ENCODE measurements at regions not wholly inside any gene's neighbourhood (a gene's known extent, or its start where the extent isn't known, plus 50 kb on each side); places are given as distances from the start of the nearest gene placed in this dataset.

DNA sequence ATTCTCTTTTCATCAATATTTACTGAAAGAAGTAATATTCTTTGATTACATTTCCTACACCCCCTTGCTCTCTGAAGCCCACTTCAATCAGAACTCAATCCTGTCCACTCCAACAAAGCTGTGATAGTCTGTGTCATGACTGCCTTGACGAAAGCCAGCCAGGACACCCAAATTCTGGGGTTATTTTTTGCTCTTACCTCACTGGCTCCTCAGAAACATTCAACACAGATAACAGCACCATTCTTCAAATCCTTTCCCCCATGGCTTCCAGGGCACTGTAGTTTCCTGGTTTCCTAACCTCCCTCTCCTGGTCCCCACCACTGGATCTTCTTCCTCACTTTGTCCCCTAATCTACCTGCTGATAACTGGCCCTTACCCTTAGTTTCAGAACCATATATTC, 106.1 kb upstream of the FER start:
- H3K9ac ChIP-seq (ENCODE audit: low read depth, low read length): no peak overlapping the region
- no peaks in the 10 kb centered on the region for H3K9me3 ChIP-seq (ENCODE audit: control insufficient read depth, insufficient read depth, low read length)

DNA sequence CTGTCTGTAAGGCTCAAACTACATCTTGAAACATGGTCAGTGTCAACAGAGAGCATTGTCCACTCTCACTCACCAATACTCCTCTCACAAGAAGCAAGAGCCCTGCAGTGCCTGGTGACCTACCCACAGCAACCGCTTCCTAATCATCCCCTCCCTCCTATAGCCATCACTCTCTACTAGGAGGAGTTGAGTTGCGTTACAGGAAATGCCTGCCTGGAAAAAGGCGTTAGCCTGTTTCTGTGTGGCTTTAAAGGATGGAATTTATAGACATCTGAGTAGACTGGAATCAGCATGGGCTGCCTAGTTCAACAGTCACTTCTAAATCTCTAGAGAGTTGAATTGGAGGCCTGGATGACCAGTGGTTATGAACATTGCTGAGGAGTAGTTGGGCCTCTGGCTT, 108.3 kb upstream of the FER start:
- Histone ChIP-seq H3K4me3 (ENCODE audit: low read depth, low read length) (no peak overlapping the region), H3K9ac (ENCODE audit: low read depth, low read length) (no peak overlapping the region), H3K9me3 (ENCODE audit: control insufficient read depth, insufficient read depth, low read length) (no peaks in the 10 kb centered on the region), H3K36me3 (ENCODE audit: control insufficient read depth, insufficient read depth, low read length) (no peaks in the 10 kb centered on the region), H3K4me1 (ENCODE audit: control insufficient read depth, insufficient read depth, low read length) (peaks cover 13% of the 10 kb centered on the region), H3K27me3 (ENCODE audit: control insufficient read depth, insufficient read depth, low read length) (no peaks in the 10 kb centered on the region)

More for the DNA sequence above, 106.1 kb upstream of the FER start:
- H3K36me3 ChIP-seq (ENCODE audit: control insufficient read depth, insufficient read depth, low read length): no peaks in the 10 kb centered on the region
- H3K4me3 ChIP-seq (ENCODE audit: low read depth, low read length): no peak overlapping the region
- no peaks in the 10 kb centered on the region for H3K27me3 ChIP-seq (ENCODE audit: control insufficient read depth, insufficient read depth, low read length)
- peaks cover 11% of the 10 kb centered on the region for H3K4me1 ChIP-seq (ENCODE audit: control insufficient read depth, insufficient read depth, low read length)

DNA sequence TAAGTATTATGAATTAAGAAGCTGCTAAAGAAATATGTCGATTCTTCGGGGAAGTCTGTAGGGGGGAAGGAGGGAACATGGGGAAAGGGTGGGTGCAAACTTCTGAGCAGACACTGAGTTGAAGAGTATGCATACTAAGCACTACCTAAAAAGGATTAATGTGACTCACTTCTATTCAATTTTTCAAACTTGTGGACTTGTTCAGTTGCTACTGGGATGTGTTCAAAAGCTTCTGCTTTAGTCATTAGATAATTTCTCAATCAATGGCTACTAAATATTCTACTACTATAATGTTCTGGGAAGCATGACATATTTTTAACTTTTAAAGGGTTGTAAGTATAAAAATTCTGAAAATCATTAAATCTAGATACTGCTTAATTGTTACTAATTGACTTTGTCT, 109.7 kb upstream of the FER start:
- H3K36me3 ChIP-seq (ENCODE audit: control insufficient read depth, insufficient read depth, low read length): no peaks in the 10 kb centered on the region
- peaks cover 13% of the 10 kb centered on the region for H3K4me1 ChIP-seq (ENCODE audit: control insufficient read depth, insufficient read depth, low read length)
- H3K4me3 ChIP-seq (ENCODE audit: low read depth, low read length): no peak overlapping the region
- H3K9ac ChIP-seq (ENCODE audit: low read depth, low read length): no peak overlapping the region
- no peaks in the 10 kb centered on the region for H3K9me3 ChIP-seq (ENCODE audit: control insufficient read depth, insufficient read depth, low read length)
- H3K27me3 ChIP-seq (ENCODE audit: control insufficient read depth, insufficient read depth, low read length): no peaks in the 10 kb centered on the region

DNA sequence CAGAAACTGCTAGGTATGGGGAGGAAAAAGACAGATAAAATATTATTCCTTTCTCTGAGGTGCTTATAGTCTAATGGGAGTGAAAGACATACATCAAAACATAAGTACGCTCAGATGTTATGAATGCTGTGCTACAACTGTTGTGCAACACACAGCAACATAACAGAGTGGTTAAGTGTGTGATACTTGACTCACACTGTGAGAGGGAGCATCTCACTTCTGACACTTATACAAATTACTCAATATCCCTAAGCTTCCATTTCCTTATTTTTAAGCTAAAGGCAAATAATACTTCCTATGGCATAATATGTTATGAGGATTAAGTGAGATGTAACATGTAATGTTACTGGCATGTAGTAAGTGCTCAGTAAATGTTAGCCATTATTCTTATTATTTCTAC, 110.6 kb upstream of the FER start:
- Histone ChIP-seq H3K36me3 (ENCODE audit: control insufficient read depth, insufficient read depth, low read length) (no peaks in the 10 kb centered on the region), H3K4me1 (ENCODE audit: control insufficient read depth, insufficient read depth, low read length) (peaks cover 13% of the 10 kb centered on the region), H3K9ac (ENCODE audit: low read depth, low read length) (no peak overlapping the region), H3K27me3 (ENCODE audit: control insufficient read depth, insufficient read depth, low read length) (no peaks in the 10 kb centered on the region), H3K9me3 (ENCODE audit: control insufficient read depth, insufficient read depth, low read length) (no peaks in the 10 kb centered on the region), H3K4me3 (ENCODE audit: low read depth, low read length) (no peak overlapping the region)

DNA sequence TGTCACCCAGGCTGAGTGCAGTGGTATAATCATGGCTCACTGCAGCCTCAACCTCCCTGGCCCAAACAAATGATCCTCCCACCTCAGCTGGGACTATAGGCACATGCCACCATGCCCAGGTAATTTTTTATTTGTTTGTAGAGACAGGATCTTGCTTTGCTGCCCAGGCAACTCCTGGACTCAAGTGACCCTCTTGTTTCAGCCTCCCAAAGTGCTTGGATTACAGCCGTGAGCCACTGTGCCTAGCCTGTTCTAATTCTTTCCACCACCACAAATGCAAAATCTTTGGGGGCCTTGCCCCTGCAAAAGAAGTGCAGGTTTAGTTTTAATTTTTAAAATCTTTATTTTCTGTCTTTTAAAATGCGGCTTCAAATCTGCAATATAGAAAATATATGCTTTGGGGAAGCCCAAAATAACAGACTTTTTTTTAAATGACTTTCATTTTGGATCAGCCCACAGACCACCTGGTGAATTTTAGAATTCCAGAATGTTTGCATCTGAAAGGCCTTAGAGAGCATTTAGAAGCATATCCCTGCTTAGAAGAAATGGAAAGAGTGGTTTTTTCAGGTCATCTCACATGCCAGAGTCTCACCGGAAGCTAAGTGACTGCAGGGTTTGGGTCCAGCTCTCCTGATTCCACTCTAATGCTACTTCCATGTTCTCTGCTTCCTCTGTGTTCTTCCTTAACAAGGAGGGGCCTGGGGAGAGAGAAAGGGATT, 111.4 kb upstream of the FER start:
- no peaks in the 10 kb centered on the region for H3K36me3 ChIP-seq (ENCODE audit: control insufficient read depth, insufficient read depth, low read length)
- no peak overlapping the region for H3K4me3 ChIP-seq (ENCODE audit: low read depth, low read length)
- no peaks in the 10 kb centered on the region for H3K27me3 ChIP-seq (ENCODE audit: control insufficient read depth, insufficient read depth, low read length)
- no peaks in the 10 kb centered on the region for H3K9me3 ChIP-seq (ENCODE audit: control insufficient read depth, insufficient read depth, low read length)
- peaks cover 8% of the 10 kb centered on the region for H3K4me1 ChIP-seq (ENCODE audit: control insufficient read depth, insufficient read depth, low read length)
- H3K9ac ChIP-seq (ENCODE audit: low read depth, low read length): no peak overlapping the region

DNA sequence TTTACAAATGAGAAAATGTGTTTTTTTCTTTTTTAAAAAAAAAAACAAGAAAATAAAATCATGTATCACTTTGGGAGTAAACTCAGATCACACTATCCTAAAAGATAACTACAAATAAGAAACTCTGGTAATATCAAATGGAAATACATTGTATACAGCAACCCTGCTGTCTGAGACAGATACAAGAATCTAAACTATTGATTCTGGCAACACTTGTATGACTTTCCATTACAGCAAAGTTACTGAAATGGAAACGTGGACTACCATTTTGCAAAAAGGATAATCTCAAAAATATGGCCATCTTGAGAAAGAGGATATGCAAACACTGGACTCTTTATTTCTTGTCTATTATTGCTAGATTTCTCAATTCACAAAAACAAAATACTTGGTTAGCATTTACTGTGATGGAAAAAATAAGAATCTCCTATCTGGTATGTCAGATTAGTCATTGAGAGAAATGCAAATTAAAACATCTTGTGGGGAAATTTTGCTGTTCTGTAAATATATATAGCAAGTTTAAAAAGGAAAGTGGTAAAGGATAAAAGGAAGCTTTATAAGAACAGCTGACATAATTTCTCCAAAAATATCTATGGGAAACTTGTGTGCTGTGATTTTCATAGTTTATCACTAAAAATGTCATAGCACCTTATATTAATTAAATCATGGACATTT, 112.9 kb upstream of the FER start:
- Histone ChIP-seq H3K9me3 (ENCODE audit: control insufficient read depth, insufficient read depth, low read length) (no peaks in the 10 kb centered on the region), H3K36me3 (ENCODE audit: control insufficient read depth, insufficient read depth, low read length) (no peaks in the 10 kb centered on the region), H3K27me3 (ENCODE audit: control insufficient read depth, insufficient read depth, low read length) (no peaks in the 10 kb centered on the region), H3K9ac (ENCODE audit: low read depth, low read length) (no peak overlapping the region), H3K4me1 (ENCODE audit: control insufficient read depth, insufficient read depth, low read length) (peaks cover 8% of the 10 kb centered on the region), H3K4me3 (ENCODE audit: low read depth, low read length) (no peak overlapping the region)

DNA sequence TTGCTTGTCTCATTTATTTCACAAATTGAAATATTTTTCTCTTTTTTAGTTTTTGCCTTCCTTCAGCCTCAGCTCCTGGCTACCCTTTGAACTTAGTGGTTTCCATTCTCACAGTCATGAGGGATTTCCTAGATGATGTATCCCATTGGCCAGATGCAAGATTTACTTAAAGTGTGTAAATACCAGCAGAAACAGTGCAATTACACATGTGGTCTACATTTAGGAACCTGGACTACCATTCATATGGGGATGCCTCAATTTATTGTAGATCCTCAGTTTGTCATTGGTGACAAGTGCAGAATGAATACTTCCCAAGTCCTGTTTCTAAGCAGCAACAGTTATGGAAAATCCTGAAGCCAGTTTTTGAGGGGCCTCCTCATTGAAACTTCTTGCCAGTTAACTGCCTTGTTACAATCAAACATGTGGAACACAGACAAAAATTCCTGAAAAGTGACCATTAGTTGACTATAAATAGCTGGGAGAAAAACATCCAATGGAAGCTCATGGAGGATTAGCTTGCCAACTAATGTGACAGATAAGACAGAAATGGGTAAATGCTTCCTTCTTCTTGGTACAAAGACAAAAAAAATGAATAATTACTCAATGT, 113.6 kb upstream of the FER start:
- Histone ChIP-seq H3K27me3 (ENCODE audit: control insufficient read depth, insufficient read depth, low read length) (no peaks in the 10 kb centered on the region), H3K4me3 (ENCODE audit: low read depth, low read length) (no peak overlapping the region), H3K9ac (ENCODE audit: low read depth, low read length) (no peak overlapping the region), H3K9me3 (ENCODE audit: control insufficient read depth, insufficient read depth, low read length) (no peaks in the 10 kb centered on the region), H3K4me1 (ENCODE audit: control insufficient read depth, insufficient read depth, low read length) (peaks cover 8% of the 10 kb centered on the region), H3K36me3 (ENCODE audit: control insufficient read depth, insufficient read depth, low read length) (no peaks in the 10 kb centered on the region)

DNA sequence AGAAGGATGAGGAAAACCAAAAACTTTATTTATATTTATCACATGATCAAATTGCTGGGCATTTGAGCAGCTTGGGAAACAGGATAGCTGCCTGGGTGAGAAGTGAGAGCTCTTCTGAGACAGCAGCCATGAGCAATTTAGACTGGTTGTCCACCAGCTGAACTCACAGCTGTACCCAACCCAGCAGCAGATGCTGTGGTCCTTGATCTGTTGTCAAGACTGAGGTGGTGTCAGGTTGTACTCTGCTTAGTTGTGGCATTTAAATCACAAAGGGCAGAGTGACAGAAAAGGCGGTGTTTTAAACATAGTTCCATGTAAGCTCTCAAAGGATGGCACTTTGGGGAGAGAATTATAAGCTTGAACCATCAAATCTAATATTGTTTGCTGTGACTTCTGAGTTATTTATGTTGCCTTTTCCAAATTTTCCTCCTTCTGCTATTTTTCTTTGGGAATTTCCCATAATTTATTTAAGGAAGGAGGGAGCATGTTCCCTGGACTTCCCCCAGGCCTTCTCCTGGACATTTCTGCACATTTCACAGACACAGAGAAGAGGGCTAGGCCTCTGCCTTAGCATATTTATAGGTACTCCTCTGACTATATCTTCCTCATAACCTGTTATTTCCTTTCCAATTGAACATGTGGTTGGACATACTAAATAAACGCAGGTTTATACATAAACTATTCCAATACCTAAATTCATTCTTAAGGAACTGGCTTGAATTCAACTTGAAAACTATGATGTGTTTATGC, 117.7 kb upstream of the FER start:
- H3K27me3 ChIP-seq (ENCODE audit: control insufficient read depth, insufficient read depth, low read length): no peaks in the 10 kb centered on the region
- H3K36me3 ChIP-seq (ENCODE audit: control insufficient read depth, insufficient read depth, low read length): no peaks in the 10 kb centered on the region
- no peaks in the 10 kb centered on the region for H3K9me3 ChIP-seq (ENCODE audit: control insufficient read depth, insufficient read depth, low read length)
- H3K4me1 ChIP-seq (ENCODE audit: control insufficient read depth, insufficient read depth, low read length): no peaks in the 10 kb centered on the region
- H3K9ac ChIP-seq (ENCODE audit: low read depth, low read length): no peak overlapping the region
- no peak overlapping the region for H3K4me3 ChIP-seq (ENCODE audit: low read depth, low read length)

DNA sequence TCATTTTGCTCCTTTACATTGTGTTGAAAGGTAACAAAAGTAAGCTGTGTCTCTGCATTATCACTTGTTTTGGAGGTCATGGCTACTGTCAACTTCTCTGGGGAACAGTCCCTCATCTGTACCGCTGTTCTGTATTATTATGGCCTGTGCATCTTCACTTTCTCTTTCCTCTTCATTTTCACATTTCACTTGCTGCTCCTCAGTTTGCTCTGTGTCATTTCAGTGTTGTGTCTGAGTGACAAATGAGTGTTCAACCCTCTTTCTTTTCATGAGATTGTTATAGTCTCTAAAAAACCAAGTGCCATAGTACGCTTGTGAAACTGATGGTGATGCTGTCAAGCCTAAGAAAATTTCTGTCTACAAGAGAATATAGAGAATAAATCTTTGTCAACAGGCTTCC, 122.0 kb upstream of the FER start:
- no peaks in the 10 kb centered on the region for H3K36me3 ChIP-seq (ENCODE audit: control insufficient read depth, insufficient read depth, low read length)
- H3K9me3 ChIP-seq (ENCODE audit: control insufficient read depth, insufficient read depth, low read length): no peaks in the 10 kb centered on the region
- no peaks in the 10 kb centered on the region for H3K4me1 ChIP-seq (ENCODE audit: control insufficient read depth, insufficient read depth, low read length)
- no peak overlapping the region for H3K9ac ChIP-seq (ENCODE audit: low read depth, low read length)
- H3K4me3 ChIP-seq (ENCODE audit: low read depth, low read length): no peak overlapping the region
- H3K27me3 ChIP-seq (ENCODE audit: control insufficient read depth, insufficient read depth, low read length): no peaks in the 10 kb centered on the region

DNA sequence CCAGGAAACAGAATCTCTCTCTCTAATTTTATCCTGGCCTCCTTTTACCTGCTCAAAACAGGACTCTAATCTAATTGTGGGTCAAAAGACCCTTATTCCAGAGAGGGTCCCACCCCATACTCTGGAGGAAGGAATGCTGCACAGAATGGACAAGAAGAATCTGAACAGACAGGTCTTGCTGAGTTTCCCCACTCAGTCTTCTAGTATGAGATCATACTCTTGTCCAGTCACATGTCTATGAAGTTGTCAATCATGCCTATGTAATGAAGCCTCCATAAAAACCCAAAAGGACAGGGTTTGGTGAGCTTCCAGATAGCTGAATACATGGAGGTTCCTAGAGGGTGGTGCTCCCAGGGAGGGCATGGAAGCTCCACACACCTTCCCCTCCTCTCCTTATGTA, 123.9 kb upstream of the FER start:
- Histone ChIP-seq H3K27me3 (ENCODE audit: control insufficient read depth, insufficient read depth, low read length) (no peaks in the 10 kb centered on the region), H3K4me3 (ENCODE audit: low read depth, low read length) (no peak overlapping the region), H3K9me3 (ENCODE audit: control insufficient read depth, insufficient read depth, low read length) (no peaks in the 10 kb centered on the region), H3K4me1 (ENCODE audit: control insufficient read depth, insufficient read depth, low read length) (no peaks in the 10 kb centered on the region), H3K36me3 (ENCODE audit: control insufficient read depth, insufficient read depth, low read length) (no peaks in the 10 kb centered on the region), H3K9ac (ENCODE audit: low read depth, low read length) (no peak overlapping the region)

DNA sequence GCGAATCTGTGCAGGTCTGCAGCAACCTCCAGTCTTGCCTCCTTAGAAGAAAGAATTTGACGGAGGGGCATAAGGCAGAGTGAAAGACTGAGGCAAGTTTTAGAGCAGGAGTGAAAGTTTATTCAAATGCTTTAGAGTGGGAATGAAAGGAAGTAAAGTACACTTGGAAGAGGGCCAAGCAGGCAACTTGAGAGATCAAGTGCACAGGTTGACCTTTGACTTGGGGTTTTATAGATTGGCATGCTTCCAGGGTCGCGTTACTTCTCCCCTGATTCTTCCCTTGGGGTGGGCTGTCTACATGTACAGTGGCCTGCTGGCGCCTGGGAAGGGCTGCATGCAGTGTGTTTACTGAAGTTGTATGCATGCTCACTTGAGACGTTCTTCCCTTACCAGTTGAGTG, 127.2 kb upstream of the FER start:
- Histone ChIP-seq H3K9ac (ENCODE audit: low read depth, low read length) (no peak overlapping the region), H3K9me3 (ENCODE audit: control insufficient read depth, insufficient read depth, low read length) (no peaks in the 10 kb centered on the region), H3K4me3 (ENCODE audit: low read depth, low read length) (no peak overlapping the region), H3K27me3 (ENCODE audit: control insufficient read depth, insufficient read depth, low read length) (no peaks in the 10 kb centered on the region), H3K36me3 (ENCODE audit: control insufficient read depth, insufficient read depth, low read length) (no peaks in the 10 kb centered on the region), H3K4me1 (ENCODE audit: control insufficient read depth, insufficient read depth, low read length) (no peaks in the 10 kb centered on the region)

Data from iPS-15b (cell line).